ENCODE measurements at regions not wholly inside any gene's neighbourhood (a gene's known extent, or its start where the extent isn't known, plus 50 kb on each side); places are given as distances from the start of the nearest gene placed in this dataset.

DNA sequence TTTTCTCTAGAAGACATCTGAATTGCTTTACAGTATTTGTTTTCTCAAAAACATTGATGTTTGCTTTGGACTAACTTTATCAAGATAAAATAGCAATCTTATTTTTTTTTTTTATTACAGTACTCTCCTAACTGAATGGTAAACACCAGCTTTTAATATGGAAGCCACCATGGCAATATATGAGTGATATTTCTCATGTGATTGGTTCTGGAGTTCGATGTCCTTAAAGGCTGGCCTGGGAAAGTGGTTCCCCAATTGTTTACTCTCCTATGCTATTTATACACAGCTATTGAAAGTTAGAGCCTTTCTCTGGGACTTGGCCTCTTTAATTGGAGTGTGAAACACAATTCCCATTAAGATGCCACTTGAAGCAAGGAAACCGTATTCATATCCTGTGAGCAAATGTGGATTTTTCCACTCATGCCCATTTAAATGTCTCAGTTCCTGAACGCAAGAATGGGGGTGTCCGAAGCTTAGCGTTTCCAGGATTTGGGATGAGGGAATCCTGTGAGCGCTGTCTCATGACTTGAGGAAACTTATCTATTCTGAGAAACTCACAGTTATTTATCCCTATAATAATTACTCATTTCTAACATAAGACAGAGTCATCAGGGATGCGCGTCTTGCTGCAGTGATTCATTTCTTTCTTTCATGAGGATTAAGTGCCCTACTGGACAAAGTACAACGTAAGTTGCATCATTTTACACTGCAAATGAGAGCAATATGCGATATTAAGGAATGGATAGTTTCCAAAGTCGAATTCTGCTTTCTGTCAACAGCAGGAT is 143.3 kb upstream of the PREP start:
- TF ChIP-seq, protein P1, sequence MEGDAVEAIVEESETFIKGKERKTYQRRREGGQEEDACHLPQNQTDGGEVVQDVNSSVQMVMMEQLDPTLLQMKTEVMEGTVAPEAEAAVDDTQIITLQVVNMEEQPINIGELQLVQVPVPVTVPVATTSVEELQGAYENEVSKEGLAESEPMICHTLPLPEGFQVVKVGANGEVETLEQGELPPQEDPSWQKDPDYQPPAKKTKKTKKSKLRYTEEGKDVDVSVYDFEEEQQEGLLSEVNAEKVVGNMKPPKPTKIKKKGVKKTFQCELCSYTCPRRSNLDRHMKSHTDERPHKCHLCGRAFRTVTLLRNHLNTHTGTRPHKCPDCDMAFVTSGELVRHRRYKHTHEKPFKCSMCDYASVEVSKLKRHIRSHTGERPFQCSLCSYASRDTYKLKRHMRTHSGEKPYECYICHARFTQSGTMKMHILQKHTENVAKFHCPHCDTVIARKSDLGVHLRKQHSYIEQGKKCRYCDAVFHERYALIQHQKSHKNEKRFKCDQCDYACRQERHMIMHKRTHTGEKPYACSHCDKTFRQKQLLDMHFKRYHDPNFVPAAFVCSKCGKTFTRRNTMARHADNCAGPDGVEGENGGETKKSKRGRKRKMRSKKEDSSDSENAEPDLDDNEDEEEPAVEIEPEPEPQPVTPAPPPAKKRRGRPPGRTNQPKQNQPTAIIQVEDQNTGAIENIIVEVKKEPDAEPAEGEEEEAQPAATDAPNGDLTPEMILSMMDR (IDR thresholded peaks at IDR 0.05; ENCODE audit: insufficient read depth, low read length, poor library complexity, severe bottlenecking), result no peak
- no peak for TF ChIP-seq EZH2phosphoT487 (conservative IDR thresholded peaks at IDR 0.05; ENCODE audit: low read length)
